CD4-positive, alpha-beta T cell (primary cell): ENCODE measurements at regions not wholly inside any gene's neighbourhood (a gene's known extent, or its start where the extent isn't known, plus 50 kb on each side); places are given as distances from the start of the nearest gene placed in this dataset.

Experiments used
- ATAC-seq: fragments of 200-7000 bp; cut with Tn5 transposase; one replicate; pipeline ENCODE4 v1.10.0; 2022; ENCODE audit warnings: mild to moderate bottlenecking; ENCODE audit not compliant: poor library complexity
- CTCF ChIA-PET: fragments of 350-600 bp; sonication (Branson Sonifier 250); formaldehyde crosslinking; loops from one replicate; lab custom pipeline; 2021; ENCODE audit warnings: antibody characterized with exemption, inconsistent platforms; lab: Charles Lee
- POLR2A ChIA-PET: fragments of 350-600 bp; sonication (Branson Sonifier 250); formaldehyde crosslinking; loops from one replicate; lab custom pipeline; 2021; ENCODE audit warnings: antibody characterized with exemption, inconsistent platforms; lab: Charles Lee
- DNase-seq, 14 experiments: peaks; one replicate each; pipeline ENCODE4 v3.0.0-alpha.2; 2013 to 2020; ENCODE audit warnings: mixed read lengths in 2 of 14
- H3K27ac ChIP-seq, 2 donors: one replicate each; pipeline versions ENCODE4 v1.5.1 to v1.7.0; 2013; ENCODE audit warnings: low read length in 2 of 2, low read depth in 1 of 2, mild to moderate bottlenecking in 1 of 2
- H3K27me3 ChIP-seq, 2 experiments: 1 replicate in 1 of 2; 2 replicates in 1 of 2; pipeline versions ENCODE4 v1.6.1 to v1.7.0; 2013; ENCODE audit warnings: low read length in 2 of 2, control low read depth in 1 of 2, mild to moderate bottlenecking in 1 of 2, moderate library complexity in 1 of 2; ENCODE audit not compliant: insufficient read depth in 2 of 2, control insufficient read depth in 1 of 2
- H3K36me3 ChIP-seq: one replicate; pipeline ENCODE4 v1.6.1; 2013; ENCODE audit warnings: low read length, control low read depth; ENCODE audit not compliant: insufficient read depth
- H3K4me1 ChIP-seq: one replicate; pipeline ENCODE4 v1.6.1; 2013; ENCODE audit warnings: low read length, control low read depth; ENCODE audit not compliant: insufficient read depth
- H3K4me3 ChIP-seq: one replicate; pipeline ENCODE4 v1.5.1; 2013; ENCODE audit warnings: mild to moderate bottlenecking, low read length, moderate library complexity
- H3K9me3 ChIP-seq, 2 experiments: 1 replicate in 1 of 2; 2 replicates in 1 of 2; pipeline versions ENCODE4 v1.6.1 to v1.7.0; 2013; ENCODE audit warnings: low read length in 2 of 2, mild to moderate bottlenecking in 2 of 2, control low read depth in 1 of 2, moderate library complexity in 1 of 2; ENCODE audit not compliant: control insufficient read depth in 1 of 2, insufficient read depth in 1 of 2
- H3K27ac Mint-ChIP-seq: one replicate; pipeline ENCODE4 v1.8.0; 2020; ENCODE audit warnings: mixed read lengths
- H3K27me3 Mint-ChIP-seq: one replicate; pipeline ENCODE4 v1.8.0; 2021; ENCODE audit warnings: mixed read lengths
- H3K36me3 Mint-ChIP-seq: one replicate; pipeline ENCODE4 v1.8.0; 2021; ENCODE audit warnings: low read depth, mixed read lengths
- H3K4me1 Mint-ChIP-seq: one replicate; pipeline ENCODE4 v1.8.0; 2021; ENCODE audit warnings: low read depth, mixed read lengths
- H3K4me3 Mint-ChIP-seq: one replicate; pipeline ENCODE4 v1.8.0; 2020; ENCODE audit warnings: mild to moderate bottlenecking, mixed read lengths
- H3K9me3 Mint-ChIP-seq: one replicate; pipeline ENCODE4 v1.8.0; 2020; ENCODE audit warnings: mixed read lengths
- CTCF ChIP-seq: fragments of 200-600 bp; IDR thresholded peaks from one replicate; pipeline ENCODE4 v1.8.0; 2022; ENCODE audit warnings: antibody characterized with exemption, mild to moderate bottlenecking
- intact Hi-C, 2 experiments: fragments of 100-400 bp; cut with DNase I in 1 of 2; cut with micrococcal nuclease in 1 of 2; formaldehyde crosslinking; loops; one replicate each; pipeline versions ENCODE4 v1.15.1 to v1.9.0; 2023 to 2025; cut with DNase I, micrococcal nuclease

- H3K27ac ChIP-seq = no peak overlapping the region
- Mint-ChIP-seq H3K27ac (no peak overlapping the region), H3K27me3 (no peaks in the 10 kb centered on the region), H3K4me3 (no peak overlapping the region), H3K36me3 (no peaks in the 10 kb centered on the region), H3K4me1 (no peaks in the 10 kb centered on the region), H3K9me3 (no peaks in the 10 kb centered on the region)
- ATAC-seq (no peak), DNase-seq (no peak)
- no peaks in the 10 kb centered on the region for H3K9me3 ChIP-seq
- intact Hi-C loops = no loop called here
- no peak overlapping the region for H3K4me3 ChIP-seq
- H3K36me3 ChIP-seq = no peaks in the 10 kb centered on the region
- no peaks in the 10 kb centered on the region for H3K4me1 ChIP-seq
- H3K27me3 ChIP-seq = no peaks in the 10 kb centered on the region
- no peak for TF ChIP-seq CTCF
- POLR2A ChIA-PET = no interaction called here
- CTCF ChIA-PET = no interaction called here
Measured at GRCh38 chrX:22389556-22390179, 117.0 kb downstream of the CBLL2 start.

GRCh38 chrX:22392133-22392948 is 119.6 kb downstream of the CBLL2 start:
- H3K9me3 ChIP-seq = no peaks in the 10 kb centered on the region
- H3K36me3 ChIP-seq = no peaks in the 10 kb centered on the region
- no peak overlapping the region for H3K4me3 Mint-ChIP-seq
- H3K9me3 Mint-ChIP-seq = no peaks in the 10 kb centered on the region
- DNase-seq (no peak), ATAC-seq (no peak)
- ChIA-PET POLR2A (no interaction called here), CTCF (no interaction called here)
- H3K36me3 Mint-ChIP-seq = no peaks in the 10 kb centered on the region
- H3K4me1 Mint-ChIP-seq = no peaks in the 10 kb centered on the region
- intact Hi-C loops = no loop called here
- TF ChIP-seq CTCF = no peak
- no peak overlapping the region for H3K27ac Mint-ChIP-seq
- H3K27me3 Mint-ChIP-seq = no peaks in the 10 kb centered on the region
- H3K27me3 ChIP-seq = no peaks in the 10 kb centered on the region
- H3K27ac ChIP-seq = no peak overlapping the region
- no peak overlapping the region for H3K4me3 ChIP-seq
- no peaks in the 10 kb centered on the region for H3K4me1 ChIP-seq

GRCh38 chrX:22395372-22395771 is 122.7 kb downstream of the CBLL2 start:
- no peaks in the 10 kb centered on the region for H3K36me3 Mint-ChIP-seq
- Histone ChIP-seq H3K36me3 (no peaks in the 10 kb centered on the region), H3K9me3 (no peaks in the 10 kb centered on the region), H3K4me3 (no peak overlapping the region), H3K27me3 (no peaks in the 10 kb centered on the region), H3K4me1 (no peaks in the 10 kb centered on the region), H3K27ac (no peak overlapping the region)
- CTCF ChIA-PET = no interaction called here
- no peak overlapping the region for H3K4me3 Mint-ChIP-seq
- intact Hi-C loops = no loop called here
- no peaks in the 10 kb centered on the region for H3K27me3 Mint-ChIP-seq
- DNase-seq = no peak
- no peak for ATAC-seq
- no peak overlapping the region for H3K27ac Mint-ChIP-seq
- H3K9me3 Mint-ChIP-seq = no peaks in the 10 kb centered on the region
- POLR2A ChIA-PET = no interaction called here
- no peak for TF ChIP-seq CTCF
- H3K4me1 Mint-ChIP-seq = no peaks in the 10 kb centered on the region
